ENCODE measurements at regions not wholly inside any gene's neighbourhood (a gene's known extent, or its start where the extent isn't known, plus 50 kb on each side); places are given as distances from the start of the nearest gene placed in this dataset.

DNA sequence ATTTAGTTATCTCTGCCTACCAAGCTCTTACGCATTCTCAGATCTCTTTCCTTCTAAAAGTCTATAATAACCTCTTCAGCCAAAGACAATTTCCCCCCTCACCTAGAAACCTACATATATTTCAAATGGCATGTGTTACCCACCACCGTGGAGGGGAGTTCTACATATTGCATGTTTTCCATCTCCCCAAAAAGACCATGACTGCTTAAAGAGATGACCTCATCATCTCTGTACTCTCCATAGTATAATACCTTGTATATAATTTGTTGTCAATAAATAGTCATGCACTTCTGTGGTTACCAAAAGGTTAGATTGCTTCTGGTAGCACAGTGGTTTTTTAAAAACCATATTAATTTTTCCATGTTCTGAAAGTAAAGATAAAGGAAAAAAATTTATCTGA is 148.4 kb downstream of the TBX18 start (continued):
- TF ChIP-seq, protein P1, sequence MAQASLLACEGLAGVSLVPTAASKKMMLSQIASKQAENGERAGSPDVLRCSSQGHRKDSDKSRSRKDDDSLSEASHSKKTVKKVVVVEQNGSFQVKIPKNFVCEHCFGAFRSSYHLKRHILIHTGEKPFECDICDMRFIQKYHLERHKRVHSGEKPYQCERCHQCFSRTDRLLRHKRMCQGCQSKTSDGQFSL (CRISPR knock-in tag; IDR thresholded peaks at IDR 0.05) = no peak
- TF ChIP-seq, protein P1 (tag; IDR thresholded peaks at IDR 0.05) = no peak

DNA sequence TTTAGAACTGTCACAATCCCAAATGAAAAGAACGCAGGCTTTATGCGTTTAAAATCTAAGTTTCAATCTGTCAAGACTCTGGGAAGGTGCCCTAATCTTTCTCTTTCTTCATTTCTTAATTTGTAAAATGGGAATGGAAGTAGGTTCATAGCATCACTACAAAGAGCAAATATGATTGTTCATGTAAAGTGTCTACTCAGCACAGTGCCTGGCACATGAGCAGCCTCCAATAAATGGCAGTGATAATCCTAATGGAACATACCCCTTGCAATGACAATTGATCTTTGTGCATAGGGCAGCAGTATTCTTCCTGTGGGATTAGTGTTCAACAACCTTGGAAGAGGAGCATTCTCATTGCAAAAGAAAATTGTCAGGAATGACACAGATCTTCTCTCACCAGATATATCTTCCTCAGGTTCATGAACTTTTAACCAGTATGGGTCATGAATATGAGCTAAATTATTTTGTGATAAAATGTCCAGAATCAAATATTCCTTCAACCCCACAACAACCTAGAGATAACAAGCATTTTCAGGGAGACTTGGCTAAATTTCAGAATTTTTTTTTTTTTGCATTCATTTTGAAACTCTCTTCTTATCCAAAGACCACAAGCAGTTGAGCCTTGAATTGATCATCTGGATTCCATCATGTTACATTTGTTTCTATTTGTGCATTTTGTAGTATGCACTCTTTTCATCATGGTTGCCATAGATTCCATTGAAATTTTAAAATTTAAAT is 149.1 kb downstream of the TBX18 start:
- DNase-seq (ENCODE audit: extremely low read depth in 1 of 4, low spot score in 3 of 4) (no peak), ATAC-seq (no peak), FAIRE-seq (no peak)
- POLR2A ChIA-PET = interaction anchor here (0.7 kb wide), 1 partner anchor 19 kb away, joined by 5 read pairs; no protein-coding TSS in a partner anchor
- Histone ChIP-seq H3K4me3 (no peak overlapping the region), H3K79me2 (ENCODE audit: control insufficient read depth, insufficient read depth, low read length) (no peaks in the 10 kb centered on the region), H4K20me1 (replicated peaks; ENCODE audit: control insufficient read depth, insufficient read depth, low read length) (no peaks in the 10 kb centered on the region), H3K27ac (ENCODE audit: extremely low read depth, low read depth, low read length) (no peak overlapping the region), H3K9me1 (ENCODE audit: control insufficient read depth, insufficient read depth, low read length) (no peaks in the 10 kb centered on the region), H2AFZ (ENCODE audit: low read depth, low read length) (no peak overlapping the region), H3K4me2 (ENCODE audit: insufficient read depth, low read length) (no peak overlapping the region), H3K27me3 (ENCODE audit: control insufficient read depth in 2 of 2, insufficient read depth in 2 of 2, low read length in 2 of 2) (peaks cover 0 to 3% of the 10 kb centered on the region in 2 experiments; a peak in 1 of 5 replicates), H3K36me3 (ENCODE audit: control insufficient read depth, insufficient read depth, low read length) (no peaks in the 10 kb centered on the region), H3K4me1 (replicated peaks in 1 of 2; ENCODE audit: control insufficient read depth in 2 of 2, insufficient read depth in 2 of 2, low read length in 2 of 2) (no peaks in the 10 kb centered on the region; a peak in 1 of 5 replicates), H3K9ac (ENCODE audit: insufficient read depth in 1 of 2, low read depth in 2 of 2, low read length in 2 of 2) (no peak overlapping the region), H3K9me3 (replicated peaks; ENCODE audit: control insufficient read depth, insufficient read depth, low read depth, low read length) (no peaks in the 10 kb centered on the region)
- BruUV-seq (replicated peaks) = no TSS peak
- WGBS (ENCODE audit: insufficient coverage, low coverage, missing lambda C conversion rate) = 0% methylated on average over 2 of the region's 2 CpGs
- TF ChIP-seq ADNP (tag; IDR thresholded peaks at IDR 0.05) (no peak), MTA1 (IDR thresholded peaks at IDR 0.05; ENCODE audit: borderline replicate concordance) (no peak), GABPA (tag; conservative IDR thresholded peaks at IDR 0.05; ENCODE audit: low read depth) (no peak), ZNF316 (IDR thresholded peaks at IDR 0.05) (peak; percentile 31; the same call in 1 of the 2 replicates), ZSCAN29 (IDR thresholded peaks at IDR 0.05) (no peak), ZNF41 (CRISPR knock-in tag; conservative IDR thresholded peaks at IDR 0.05) (no peak)
- CTCF ChIA-PET (ENCODE audit: low intra/inter-chr PET ratio) = no interaction called here
- in situ Hi-C loops (cut with MboI) = no loop called here
- intact Hi-C loops (cut with micrococcal nuclease) = no loop called here

Data from K562 (cell line).